Activated B cell treated with CpG ODN at 0.5 μM for 24 hours (primary cell): ENCODE measurements at regions not wholly inside any gene's neighbourhood (a gene's known extent, or its start where the extent isn't known, plus 50 kb on each side); places are given as distances from the start of the nearest gene placed in this dataset.

Source experiments
- ATAC-seq: fragments of 200-7000 bp; cut with Tn5 transposase; one replicate; pipeline ENCODE4 v1.10.0; 2021; ENCODE audit warnings: low read depth, mild to moderate bottlenecking, moderate library complexity
- CTCF ChIA-PET: fragments of 350-600 bp; sonication (Branson Sonifier 250); formaldehyde crosslinking; loops from one replicate; lab custom pipeline; 2021; ENCODE audit warnings: antibody characterized with exemption; lab: Charles Lee
- POLR2A ChIA-PET: fragments of 350-600 bp; sonication (Branson Sonifier 250); formaldehyde crosslinking; loops from one replicate; lab custom pipeline; 2021; ENCODE audit warnings: antibody characterized with exemption; lab: Charles Lee
- DNase-seq: peaks from one replicate; pipeline ENCODE4 v3.0.0; 2022
- H3K27ac Mint-ChIP-seq: one replicate; pipeline ENCODE4 v1.8.0; 2020; ENCODE audit warnings: mixed read lengths
- H3K27me3 Mint-ChIP-seq: one replicate; pipeline ENCODE4 v1.8.0; 2021; ENCODE audit warnings: mixed read lengths
- H3K36me3 Mint-ChIP-seq: one replicate; pipeline ENCODE4 v1.8.0; 2021; ENCODE audit warnings: low read depth, mixed read lengths
- H3K4me1 Mint-ChIP-seq: one replicate; pipeline ENCODE4 v1.8.0; 2021; ENCODE audit warnings: mixed read lengths
- H3K4me3 Mint-ChIP-seq: one replicate; pipeline ENCODE4 v1.8.0; 2020; ENCODE audit warnings: mild to moderate bottlenecking, mixed read lengths
- H3K9me3 Mint-ChIP-seq: one replicate; pipeline ENCODE4 v1.8.0; 2020; ENCODE audit warnings: mixed read lengths
- intact Hi-C: fragments of 100-400 bp; cut with micrococcal nuclease; formaldehyde crosslinking; loops from one replicate; pipeline ENCODE4 v1.15.1; 2024
- TF ChIP-seq, protein P1 (sequence below): fragments of 200-600 bp; IDR thresholded peaks from one replicate; pipeline ENCODE4 v1.8.0; 2022; ENCODE audit warnings: antibody characterized with exemption, mild to moderate bottlenecking

DNA sequence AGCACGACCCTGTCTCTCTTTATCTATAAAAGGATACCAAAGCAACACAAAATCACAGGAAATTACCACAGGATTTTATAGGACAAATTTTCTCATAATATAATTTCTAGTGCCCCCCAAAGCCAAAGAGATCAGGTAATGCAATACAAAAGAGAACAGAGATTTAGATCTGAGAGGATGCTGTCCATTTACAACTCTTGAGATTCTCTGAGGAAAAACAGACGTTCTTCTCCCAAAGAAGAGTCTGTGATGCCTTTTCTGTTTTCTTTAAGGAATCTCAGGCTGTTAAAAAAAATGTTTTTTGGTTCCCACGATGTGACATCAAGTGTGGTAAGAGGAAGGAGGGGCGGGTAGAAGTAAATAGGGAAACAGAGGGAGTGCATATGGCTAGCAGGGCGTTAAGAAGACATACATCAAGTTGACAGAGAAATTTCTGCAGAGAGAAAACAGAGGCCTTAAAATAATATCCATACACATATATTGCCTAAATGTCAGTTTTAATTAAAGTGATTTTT, 274.7 kb downstream of the YTHDC2 start:
- ATAC-seq (no peak), DNase-seq (no peak)
- TF ChIP-seq, protein P1, sequence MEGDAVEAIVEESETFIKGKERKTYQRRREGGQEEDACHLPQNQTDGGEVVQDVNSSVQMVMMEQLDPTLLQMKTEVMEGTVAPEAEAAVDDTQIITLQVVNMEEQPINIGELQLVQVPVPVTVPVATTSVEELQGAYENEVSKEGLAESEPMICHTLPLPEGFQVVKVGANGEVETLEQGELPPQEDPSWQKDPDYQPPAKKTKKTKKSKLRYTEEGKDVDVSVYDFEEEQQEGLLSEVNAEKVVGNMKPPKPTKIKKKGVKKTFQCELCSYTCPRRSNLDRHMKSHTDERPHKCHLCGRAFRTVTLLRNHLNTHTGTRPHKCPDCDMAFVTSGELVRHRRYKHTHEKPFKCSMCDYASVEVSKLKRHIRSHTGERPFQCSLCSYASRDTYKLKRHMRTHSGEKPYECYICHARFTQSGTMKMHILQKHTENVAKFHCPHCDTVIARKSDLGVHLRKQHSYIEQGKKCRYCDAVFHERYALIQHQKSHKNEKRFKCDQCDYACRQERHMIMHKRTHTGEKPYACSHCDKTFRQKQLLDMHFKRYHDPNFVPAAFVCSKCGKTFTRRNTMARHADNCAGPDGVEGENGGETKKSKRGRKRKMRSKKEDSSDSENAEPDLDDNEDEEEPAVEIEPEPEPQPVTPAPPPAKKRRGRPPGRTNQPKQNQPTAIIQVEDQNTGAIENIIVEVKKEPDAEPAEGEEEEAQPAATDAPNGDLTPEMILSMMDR: no peak
- Mint-ChIP-seq H3K27me3 (peaks cover 2% of the 10 kb centered on the region), H3K9me3 (peaks cover 2% of the 10 kb centered on the region), H3K4me3 (no peak overlapping the region), H3K4me1 (no peaks in the 10 kb centered on the region), H3K27ac (no peak overlapping the region), H3K36me3 (no peaks in the 10 kb centered on the region)
- ChIA-PET CTCF (no interaction called here), POLR2A (no interaction called here)
- intact Hi-C loops: no loop called here

DNA sequence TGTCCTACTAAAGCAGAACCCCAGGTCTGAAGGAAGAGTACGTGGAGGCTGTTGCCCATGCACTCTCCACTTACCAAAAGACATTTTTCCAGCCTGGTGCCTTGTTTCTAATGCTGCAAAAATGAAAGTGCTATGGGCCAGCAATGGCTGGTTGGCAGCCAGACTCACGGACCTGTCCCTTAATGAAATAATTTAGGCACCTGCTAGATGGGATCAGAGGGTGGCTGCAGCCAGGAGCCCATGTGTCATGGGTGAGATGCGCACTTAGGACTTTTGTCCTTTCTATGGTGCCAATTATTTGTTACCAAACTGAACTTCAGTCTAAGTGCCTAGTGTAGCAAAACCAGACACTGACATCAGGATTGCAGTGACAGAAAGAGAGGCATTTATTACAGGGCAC, 276.3 kb downstream of the YTHDC2 start:
- Mint-ChIP-seq H3K27ac (no peak overlapping the region), H3K27me3 (peaks cover 2% of the 10 kb centered on the region), H3K4me1 (no peaks in the 10 kb centered on the region), H3K9me3 (peaks cover 2% of the 10 kb centered on the region), H3K4me3 (no peak overlapping the region), H3K36me3 (no peaks in the 10 kb centered on the region)
- TF ChIP-seq, protein P1: no peak
- ChIA-PET CTCF (no interaction called here), POLR2A (no interaction called here)
- no peak for ATAC-seq
- DNase-seq: no peak
- intact Hi-C loops: no loop called here

DNA sequence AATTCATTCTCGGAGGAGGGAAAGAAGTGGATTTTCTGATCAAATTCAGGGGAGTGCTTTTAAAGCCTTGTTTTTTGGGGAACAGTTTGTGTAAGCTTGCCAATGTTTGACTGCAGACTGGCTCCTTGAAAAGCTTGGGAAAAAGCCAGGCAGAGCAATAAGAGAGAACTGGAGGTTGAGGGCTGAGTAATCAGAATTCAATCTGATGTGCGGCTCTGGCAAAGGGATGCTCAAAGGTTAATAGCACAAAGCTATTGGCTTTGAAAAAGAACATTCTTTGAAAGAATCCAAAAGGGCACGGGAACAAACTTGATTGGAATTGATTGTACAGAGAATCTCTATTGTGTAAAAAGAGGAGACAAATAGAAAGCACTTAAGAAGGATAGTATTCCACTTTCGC, 279.3 kb downstream of the YTHDC2 start:
- intact Hi-C loops: no loop called here
- ATAC-seq: no peak
- TF ChIP-seq, protein P1: no peak
- H3K27ac Mint-ChIP-seq: no peak overlapping the region
- POLR2A ChIA-PET: no interaction called here
- no peaks in the 10 kb centered on the region for H3K4me1 Mint-ChIP-seq
- CTCF ChIA-PET: no interaction called here
- H3K4me3 Mint-ChIP-seq: no peak overlapping the region
- no peak for DNase-seq
- peaks cover 2% of the 10 kb centered on the region for H3K9me3 Mint-ChIP-seq
- H3K27me3 Mint-ChIP-seq: peaks cover 2% of the 10 kb centered on the region
- H3K36me3 Mint-ChIP-seq: no peaks in the 10 kb centered on the region

DNA sequence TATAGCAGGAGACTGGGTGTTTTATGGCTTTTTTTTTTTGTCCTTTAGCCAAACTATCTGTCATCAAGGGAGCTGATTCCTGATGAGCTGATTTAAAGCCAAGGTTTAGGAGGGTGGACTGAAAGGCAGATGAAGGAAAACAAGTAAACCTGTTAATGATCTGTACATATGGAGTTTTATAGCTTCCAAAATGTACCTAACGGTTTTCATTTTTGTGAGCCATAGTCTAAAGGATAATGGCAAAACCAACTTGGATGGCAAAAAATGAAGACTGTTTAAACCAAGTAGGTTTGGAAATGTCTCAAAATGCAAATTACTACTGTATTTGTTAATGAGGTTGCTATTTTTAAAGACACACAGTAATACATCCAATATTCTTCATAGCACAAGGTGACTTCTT, 281.5 kb downstream of the YTHDC2 start:
- Mint-ChIP-seq H3K4me1 (no peaks in the 10 kb centered on the region), H3K27me3 (peaks cover 2% of the 10 kb centered on the region), H3K9me3 (peaks cover 2% of the 10 kb centered on the region), H3K36me3 (no peaks in the 10 kb centered on the region), H3K4me3 (no peak overlapping the region), H3K27ac (no peak overlapping the region)
- no peak for ATAC-seq
- intact Hi-C loops: no loop called here
- ChIA-PET POLR2A (no interaction called here), CTCF (no interaction called here)
- TF ChIP-seq, protein P1: no peak
- no peak for DNase-seq

DNA sequence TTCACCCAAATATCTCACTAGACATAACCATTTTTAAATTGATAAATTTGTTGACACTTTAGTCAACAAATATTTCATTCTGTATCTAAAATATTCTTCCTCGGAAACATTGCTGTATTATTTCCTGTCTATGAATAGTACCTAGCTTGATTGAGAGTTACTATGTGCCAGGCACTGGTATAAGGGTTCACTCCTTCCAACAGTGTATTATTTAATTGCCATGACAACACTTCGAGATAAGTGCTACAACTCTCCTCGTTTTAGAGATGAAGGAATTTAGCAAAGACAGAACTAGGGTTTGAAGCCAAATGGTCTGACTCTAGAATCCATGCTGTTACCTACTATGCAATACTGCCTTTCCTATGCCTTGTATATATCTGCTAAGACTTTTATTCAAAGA, 287.2 kb downstream of the YTHDC2 start:
- H3K4me3 Mint-ChIP-seq: no peak overlapping the region
- no peak for DNase-seq
- ChIA-PET CTCF (no interaction called here), POLR2A (no interaction called here)
- ATAC-seq: no peak
- no peaks in the 10 kb centered on the region for H3K4me1 Mint-ChIP-seq
- no peaks in the 10 kb centered on the region for H3K36me3 Mint-ChIP-seq
- H3K27me3 Mint-ChIP-seq: no peaks in the 10 kb centered on the region
- intact Hi-C loops: no loop called here
- H3K9me3 Mint-ChIP-seq: peaks cover 2% of the 10 kb centered on the region
- H3K27ac Mint-ChIP-seq: no peak overlapping the region
- TF ChIP-seq, protein P1: no peak
